ENCODE measurements at regions not wholly inside any gene's neighbourhood (a gene's known extent, or its start where the extent isn't known, plus 50 kb on each side); places are given as distances from the start of the nearest gene placed in this dataset.

- TF ChIP-seq CTCF (IDR thresholded peaks at IDR 0.05) (no peak), EZH2 (IDR thresholded peaks at IDR 0.05) (no peak)
These were observed 93.6 kb upstream of the TMTC2 start for GRCh38 chr12:82593143-82593542.

GRCh38 chr12:82593901-82594396, 92.8 kb upstream of the TMTC2 start:
- Mint-ChIP-seq H3K9me3 (peaks cover 5% of the 10 kb centered on the region), H3K27me3 (ENCODE audit: insufficient read depth, low read depth) (no peaks in the 10 kb centered on the region), H3K4me3 (no peak overlapping the region), H3K36me3 (no peaks in the 10 kb centered on the region), H3K4me1 (peaks cover 5% of the 10 kb centered on the region), H3K27ac (no peak overlapping the region)
- Histone ChIP-seq H3K27me3 (no peaks in the 10 kb centered on the region), H4K20me1 (ENCODE audit: low read depth) (no peaks in the 10 kb centered on the region), H3K36me3 (no peaks in the 10 kb centered on the region), H3K79me2 (ENCODE audit: low read depth) (no peaks in the 10 kb centered on the region), H3K4me1 (no peaks in the 10 kb centered on the region), H3K9me3 (ENCODE audit: low read depth) (no peaks in the 10 kb centered on the region), H3K4me2 (no peak overlapping the region), H3K9ac (no peak overlapping the region), H2AFZ (replicated peaks) (peak overlapping the region; percentile 17), H3K27ac (no peak overlapping the region), H3K4me3 (no peak overlapping the region), H3F3A (ENCODE audit: low read depth) (no peaks in the 10 kb centered on the region)
- no peak for DNase-seq (ENCODE audit: low spot score)
- TF ChIP-seq EZH2 (IDR thresholded peaks at IDR 0.05) (no peak), EZH2phosphoT487 (IDR thresholded peaks at IDR 0.05) (no peak), CTCF (IDR thresholded peaks at IDR 0.05) (no peak)

More at GRCh38 chr12:82593143-82593542, 93.6 kb upstream of the TMTC2 start:
- no peak overlapping the region for H3K27ac ChIP-seq
- H3K9me3 ChIP-seq (ENCODE audit: low read depth): no peaks in the 10 kb centered on the region
- Mint-ChIP-seq H3K36me3 (no peaks in the 10 kb centered on the region), H3K27me3 (ENCODE audit: insufficient read depth, low read depth) (no peaks in the 10 kb centered on the region), H3K4me1 (peaks cover 5% of the 10 kb centered on the region), H3K9me3 (peaks cover 8% of the 10 kb centered on the region), H3K4me3 (no peak overlapping the region), H3K27ac (no peak overlapping the region)
- peaks cover 1% of the 10 kb centered on the region for H3K36me3 ChIP-seq
- H3K9ac ChIP-seq: no peak overlapping the region
- H3K4me3 ChIP-seq: no peak overlapping the region
- no peaks in the 10 kb centered on the region for H3K79me2 ChIP-seq (ENCODE audit: low read depth)
- no peaks in the 10 kb centered on the region for H4K20me1 ChIP-seq (ENCODE audit: low read depth)
- H3K4me2 ChIP-seq: no peak overlapping the region
- H2AFZ ChIP-seq (replicated peaks): no peak overlapping the region
- DNase-seq (ENCODE audit: low spot score): no peak
- H3F3A ChIP-seq (ENCODE audit: low read depth): no peaks in the 10 kb centered on the region
- H3K27me3 ChIP-seq: no peaks in the 10 kb centered on the region
- no peaks in the 10 kb centered on the region for H3K4me1 ChIP-seq

GRCh38 chr12:82595941-82596340, 90.8 kb upstream of the TMTC2 start:
- H3K27ac ChIP-seq: no peak overlapping the region
- H3K4me1 ChIP-seq: no peaks in the 10 kb centered on the region
- Mint-ChIP-seq H3K27me3 (ENCODE audit: insufficient read depth, low read depth) (no peaks in the 10 kb centered on the region), H3K36me3 (no peaks in the 10 kb centered on the region), H3K4me3 (no peak overlapping the region), H3K4me1 (peaks cover 5% of the 10 kb centered on the region), H3K9me3 (peaks cover 3% of the 10 kb centered on the region), H3K27ac (no peak overlapping the region)
- TF ChIP-seq CTCF (IDR thresholded peaks at IDR 0.05) (no peak), EZH2phosphoT487 (IDR thresholded peaks at IDR 0.05) (no peak), EZH2 (IDR thresholded peaks at IDR 0.05) (no peak)
- no peak overlapping the region for H2AFZ ChIP-seq (replicated peaks)
- no peaks in the 10 kb centered on the region for H3K79me2 ChIP-seq (ENCODE audit: low read depth)
- H4K20me1 ChIP-seq (ENCODE audit: low read depth): no peaks in the 10 kb centered on the region
- DNase-seq (ENCODE audit: low spot score): no peak
- no peak overlapping the region for H3K4me3 ChIP-seq
- H3F3A ChIP-seq (ENCODE audit: low read depth): no peaks in the 10 kb centered on the region
- H3K9me3 ChIP-seq (ENCODE audit: low read depth): no peaks in the 10 kb centered on the region
- H3K36me3 ChIP-seq: no peaks in the 10 kb centered on the region
- no peaks in the 10 kb centered on the region for H3K27me3 ChIP-seq
- no peak overlapping the region for H3K4me2 ChIP-seq
- H3K9ac ChIP-seq: no peak overlapping the region
